Peyer's patch (tissue), 4 donors: ENCODE measurements at regions not wholly inside any gene's neighbourhood (a gene's known extent, or its start where the extent isn't known, plus 50 kb on each side); places are given as distances from the start of the nearest gene placed in this dataset.

ENCODE experiments used
- CTCF ChIP-seq, 6 experiments: fragments of 450-650 bp in 4 of 6; fragments of 200-600 bp in 2 of 6; sonication (generic) in 1 of 6; IDR thresholded peaks; one replicate each; pipeline ENCODE4 v1.5.1; 2017 to 2019; ENCODE audit warnings: antibody characterized with exemption in 6 of 6, mild to moderate bottlenecking in 3 of 6, moderate library complexity in 1 of 6
- POLR2A ChIP-seq, 2 donors: fragments of 450-650 bp; IDR thresholded peaks; one replicate each; pipeline ENCODE4 v1.5.1; 2017; ENCODE audit warnings: antibody characterized with exemption in 2 of 2, mild to moderate bottlenecking in 2 of 2, moderate library complexity in 2 of 2

- TF ChIP-seq CTCF (IDR thresholded peaks at IDR 0.05): no peak
- TF ChIP-seq POLR2A (IDR thresholded peaks at IDR 0.05): no peak
These were observed 82.4 kb upstream of the TOX3 start for GRCh38 chr16:52629296-52629695.
